Right lobe of liver (tissue), 4 donors: ENCODE measurements at regions not wholly inside any gene's neighbourhood (a gene's known extent, or its start where the extent isn't known, plus 50 kb on each side); places are given as distances from the start of the nearest gene placed in this dataset.

Experiments used
- POLR2A ChIP-seq: fragments of 450-650 bp; IDR thresholded peaks from one replicate; pipeline ENCODE4 v1.6.1; 2017; ENCODE audit warnings: antibody characterized with exemption, mild to moderate bottlenecking
- TF ChIP-seq, protein P1 (sequence below), 4 donors: fragments of 200-600 bp in 3 of 4; fragments of 450-650 bp in 1 of 4; IDR thresholded peaks; one replicate each; pipeline versions ENCODE4 v1.5.1 to v1.8.0; 2016 to 2022; ENCODE audit warnings: antibody characterized with exemption in 4 of 4, mild to moderate bottlenecking in 2 of 4
- donor health status: DM: no; HTN: no; CAD: no.
- donor health status: DM: no; HTN: no; CAD: no.
- donor health status: DM: no; HTN: yes; CAD: no.

GRCh38 chr10:104541820-104542219 lies 99.3 kb upstream of the SORCS3 start:
- TF ChIP-seq, protein P1, sequence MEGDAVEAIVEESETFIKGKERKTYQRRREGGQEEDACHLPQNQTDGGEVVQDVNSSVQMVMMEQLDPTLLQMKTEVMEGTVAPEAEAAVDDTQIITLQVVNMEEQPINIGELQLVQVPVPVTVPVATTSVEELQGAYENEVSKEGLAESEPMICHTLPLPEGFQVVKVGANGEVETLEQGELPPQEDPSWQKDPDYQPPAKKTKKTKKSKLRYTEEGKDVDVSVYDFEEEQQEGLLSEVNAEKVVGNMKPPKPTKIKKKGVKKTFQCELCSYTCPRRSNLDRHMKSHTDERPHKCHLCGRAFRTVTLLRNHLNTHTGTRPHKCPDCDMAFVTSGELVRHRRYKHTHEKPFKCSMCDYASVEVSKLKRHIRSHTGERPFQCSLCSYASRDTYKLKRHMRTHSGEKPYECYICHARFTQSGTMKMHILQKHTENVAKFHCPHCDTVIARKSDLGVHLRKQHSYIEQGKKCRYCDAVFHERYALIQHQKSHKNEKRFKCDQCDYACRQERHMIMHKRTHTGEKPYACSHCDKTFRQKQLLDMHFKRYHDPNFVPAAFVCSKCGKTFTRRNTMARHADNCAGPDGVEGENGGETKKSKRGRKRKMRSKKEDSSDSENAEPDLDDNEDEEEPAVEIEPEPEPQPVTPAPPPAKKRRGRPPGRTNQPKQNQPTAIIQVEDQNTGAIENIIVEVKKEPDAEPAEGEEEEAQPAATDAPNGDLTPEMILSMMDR (IDR thresholded peaks at IDR 0.05) = no peak
- TF ChIP-seq POLR2A = no peak
